DND-41 (cell line): ENCODE measurements at regions not wholly inside any gene's neighbourhood (a gene's known extent, or its start where the extent isn't known, plus 50 kb on each side); places are given as distances from the start of the nearest gene placed in this dataset.

Source experiments
- EZH2 ChIP-seq: IDR thresholded peaks from 3 replicates; pipeline ENCODE4 v1.6.1; 2012; ENCODE audit warnings: borderline replicate concordance, low read depth, mild to moderate bottlenecking, moderate library complexity, low read length, inconsistent platforms; ENCODE audit not compliant: severe bottlenecking
- TF ChIP-seq, protein P1 (sequence below): IDR thresholded peaks from 2 replicates; pipeline ENCODE4 v1.5.1; 2012; ENCODE audit warnings: borderline replicate concordance, low read length, moderate library complexity, mild to moderate bottlenecking; ENCODE audit not compliant: poor library complexity, severe bottlenecking; ENCODE audit errors: extremely low read depth

DNA sequence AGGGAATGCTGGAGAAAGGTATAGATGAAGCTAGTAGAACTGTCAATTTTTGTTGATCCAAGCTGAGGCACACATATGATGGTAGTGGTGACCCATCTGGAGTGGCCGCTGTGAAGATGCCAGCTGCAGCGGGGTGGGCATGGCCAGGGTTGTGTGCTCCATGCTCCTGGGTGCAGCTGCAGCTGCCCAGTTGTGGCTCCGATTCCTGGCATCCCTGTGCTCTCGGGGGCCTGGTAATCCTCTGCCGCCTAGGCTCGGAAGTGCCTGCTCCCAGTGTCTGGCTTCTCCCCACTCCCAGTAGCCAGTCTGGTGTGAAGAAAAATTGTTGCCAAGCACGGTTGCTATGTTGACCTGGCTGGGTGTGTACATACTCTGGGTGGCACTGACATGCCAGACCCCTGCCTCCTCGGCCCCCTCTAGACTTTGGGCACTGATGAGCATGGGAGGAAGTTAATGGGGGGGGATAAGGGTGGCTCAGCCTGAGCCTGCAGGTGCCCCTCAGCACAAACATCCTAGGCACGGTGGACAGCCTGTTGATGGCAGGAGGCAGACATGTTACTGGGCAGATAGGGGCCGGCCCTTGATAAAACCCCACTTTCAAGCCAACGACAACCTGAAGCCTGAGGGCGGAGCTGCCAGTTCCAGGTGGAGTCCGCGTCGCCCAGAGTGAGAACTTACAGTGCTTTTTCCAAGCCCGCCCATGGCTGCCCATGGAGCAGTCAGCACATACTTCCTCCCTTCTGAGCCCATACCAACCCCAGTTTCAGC is 1400.7 kb downstream of the PCDH9 start:
- TF ChIP-seq, protein P1, sequence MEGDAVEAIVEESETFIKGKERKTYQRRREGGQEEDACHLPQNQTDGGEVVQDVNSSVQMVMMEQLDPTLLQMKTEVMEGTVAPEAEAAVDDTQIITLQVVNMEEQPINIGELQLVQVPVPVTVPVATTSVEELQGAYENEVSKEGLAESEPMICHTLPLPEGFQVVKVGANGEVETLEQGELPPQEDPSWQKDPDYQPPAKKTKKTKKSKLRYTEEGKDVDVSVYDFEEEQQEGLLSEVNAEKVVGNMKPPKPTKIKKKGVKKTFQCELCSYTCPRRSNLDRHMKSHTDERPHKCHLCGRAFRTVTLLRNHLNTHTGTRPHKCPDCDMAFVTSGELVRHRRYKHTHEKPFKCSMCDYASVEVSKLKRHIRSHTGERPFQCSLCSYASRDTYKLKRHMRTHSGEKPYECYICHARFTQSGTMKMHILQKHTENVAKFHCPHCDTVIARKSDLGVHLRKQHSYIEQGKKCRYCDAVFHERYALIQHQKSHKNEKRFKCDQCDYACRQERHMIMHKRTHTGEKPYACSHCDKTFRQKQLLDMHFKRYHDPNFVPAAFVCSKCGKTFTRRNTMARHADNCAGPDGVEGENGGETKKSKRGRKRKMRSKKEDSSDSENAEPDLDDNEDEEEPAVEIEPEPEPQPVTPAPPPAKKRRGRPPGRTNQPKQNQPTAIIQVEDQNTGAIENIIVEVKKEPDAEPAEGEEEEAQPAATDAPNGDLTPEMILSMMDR = no peak
- no peak for TF ChIP-seq EZH2
